SK-N-SH (cell line): ENCODE measurements at regions not wholly inside any gene's neighbourhood (a gene's known extent, or its start where the extent isn't known, plus 50 kb on each side); places are given as distances from the start of the nearest gene placed in this dataset.

Source experiments
- EZH2phosphoT487 ChIP-seq: fragments of 200-600 bp; sonication (generic); IDR thresholded peaks from 2 replicates; pipeline ENCODE4 v1.6.1; 2017; ENCODE audit warnings: low read depth, mixed run types, mild to moderate bottlenecking, antibody characterized with exemption, moderate library complexity, borderline replicate concordance
- TAF1 ChIP-seq: IDR thresholded peaks from 2 replicates; pipeline ENCODE4 v1.6.1; 2012; ENCODE audit warnings: low read depth, mild to moderate bottlenecking, low read length, moderate library complexity, borderline replicate concordance
- TCF12 ChIP-seq: IDR thresholded peaks from 2 replicates; pipeline ENCODE4 v1.4.0; 2012
- TF ChIP-seq, protein P1 (sequence below): fragments of 200-600 bp; sonication (generic); IDR thresholded peaks from 2 replicates; pipeline ENCODE4 v1.6.1; 2017; ENCODE audit warnings: antibody characterized with exemption, mild to moderate bottlenecking, moderate library complexity

DNA sequence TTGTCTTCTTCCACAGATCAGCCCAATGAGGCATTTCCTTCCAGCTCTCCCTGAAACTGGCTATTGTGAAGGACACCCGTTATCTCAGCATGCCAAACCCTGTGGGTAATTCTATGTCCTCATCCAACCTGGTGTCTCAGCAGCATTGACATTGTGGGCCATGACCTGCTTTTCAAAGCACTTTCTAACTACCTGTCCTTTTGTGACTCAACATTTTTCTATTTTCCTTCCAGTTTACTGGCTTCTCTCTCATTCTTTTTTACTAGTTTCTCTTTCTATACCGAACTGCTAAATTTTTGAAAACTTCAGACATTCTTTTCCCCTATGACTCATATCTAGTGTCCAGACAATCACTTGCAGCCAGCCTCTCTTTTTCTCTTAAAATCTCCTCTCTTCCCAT lies 136.4 kb upstream of the HTR2A start:
- TF ChIP-seq TCF12 (peak; percentile 10; the same call in 1 of the 2 replicates), EZH2phosphoT487 (no peak), TAF1 (no peak)
- TF ChIP-seq, protein P1, sequence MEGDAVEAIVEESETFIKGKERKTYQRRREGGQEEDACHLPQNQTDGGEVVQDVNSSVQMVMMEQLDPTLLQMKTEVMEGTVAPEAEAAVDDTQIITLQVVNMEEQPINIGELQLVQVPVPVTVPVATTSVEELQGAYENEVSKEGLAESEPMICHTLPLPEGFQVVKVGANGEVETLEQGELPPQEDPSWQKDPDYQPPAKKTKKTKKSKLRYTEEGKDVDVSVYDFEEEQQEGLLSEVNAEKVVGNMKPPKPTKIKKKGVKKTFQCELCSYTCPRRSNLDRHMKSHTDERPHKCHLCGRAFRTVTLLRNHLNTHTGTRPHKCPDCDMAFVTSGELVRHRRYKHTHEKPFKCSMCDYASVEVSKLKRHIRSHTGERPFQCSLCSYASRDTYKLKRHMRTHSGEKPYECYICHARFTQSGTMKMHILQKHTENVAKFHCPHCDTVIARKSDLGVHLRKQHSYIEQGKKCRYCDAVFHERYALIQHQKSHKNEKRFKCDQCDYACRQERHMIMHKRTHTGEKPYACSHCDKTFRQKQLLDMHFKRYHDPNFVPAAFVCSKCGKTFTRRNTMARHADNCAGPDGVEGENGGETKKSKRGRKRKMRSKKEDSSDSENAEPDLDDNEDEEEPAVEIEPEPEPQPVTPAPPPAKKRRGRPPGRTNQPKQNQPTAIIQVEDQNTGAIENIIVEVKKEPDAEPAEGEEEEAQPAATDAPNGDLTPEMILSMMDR: no peak
